Liver (tissue), 8 donors: ENCODE measurements at regions not wholly inside any gene's neighbourhood (a gene's known extent, or its start where the extent isn't known, plus 50 kb on each side); places are given as distances from the start of the nearest gene placed in this dataset.

Source experiments
- DNase-seq: peaks from one replicate; pipeline ENCODE4 v3.0.0-alpha.2; 2017; ENCODE audit warnings: low spot score
- H3K27ac ChIP-seq, 2 donors: one replicate each; pipeline ENCODE4 v1.7.0; 2013; ENCODE audit warnings: inconsistent platforms in 2 of 2, low read length in 2 of 2, control low read depth in 1 of 2, low read depth in 1 of 2, mild to moderate bottlenecking in 1 of 2
- H3K27me3 ChIP-seq, 4 donors: one replicate each; pipeline versions ENCODE4 v1.6.1 to v1.7.0; 2013; ENCODE audit warnings: low read length in 3 of 4, inconsistent platforms in 1 of 4, mild to moderate bottlenecking in 1 of 4, moderate library complexity in 1 of 4; ENCODE audit not compliant: control insufficient read depth in 4 of 4, insufficient read depth in 4 of 4
- H3K36me3 ChIP-seq, 4 donors: one replicate each; pipeline versions ENCODE4 v1.6.1 to v1.7.0; 2013; ENCODE audit warnings: low read length in 3 of 4, mild to moderate bottlenecking in 3 of 4, low read depth in 1 of 4, moderate library complexity in 1 of 4; ENCODE audit not compliant: control insufficient read depth in 4 of 4, insufficient read depth in 3 of 4
- H3K4me1 ChIP-seq, 4 donors: one replicate each; pipeline versions ENCODE4 v1.6.1 to v1.7.0; 2013; ENCODE audit warnings: low read length in 3 of 4, mild to moderate bottlenecking in 3 of 4, moderate library complexity in 1 of 4; ENCODE audit not compliant: control insufficient read depth in 4 of 4, insufficient read depth in 4 of 4
- H3K4me3 ChIP-seq, 3 donors: one replicate each; pipeline versions ENCODE4 v1.6.1 to v1.7.0; 2013; ENCODE audit warnings: low read length in 3 of 3, control low read depth in 1 of 3, low read depth in 1 of 3, mild to moderate bottlenecking in 1 of 3
- H3K9ac ChIP-seq, 2 donors: one replicate each; pipeline ENCODE4 v1.7.0; 2013; ENCODE audit warnings: low read length in 2 of 2, mild to moderate bottlenecking in 2 of 2, moderate library complexity in 2 of 2, control low read depth in 1 of 2, low read depth in 1 of 2
- H3K9me3 ChIP-seq, 4 donors: one replicate each; pipeline versions ENCODE4 v1.6.1 to v1.7.0; 2013; ENCODE audit warnings: low read length in 3 of 4; ENCODE audit not compliant: control insufficient read depth in 4 of 4
- CTCF ChIP-seq: fragments of 150-350 bp; IDR thresholded peaks from 2 replicates; pipeline ENCODE4 v1.5.1; 2017; ENCODE audit warnings: improper control_type of control experiment, low read depth, low read length; ENCODE audit not compliant: missing input control
- FOXA2 ChIP-seq: IDR thresholded peaks from 2 replicates; pipeline ENCODE4 v1.6.1; 2016; ENCODE audit warnings: antibody characterized with exemption
- JUND ChIP-seq, 2 donors: IDR thresholded peaks; 2 replicates each; pipeline ENCODE4 v1.6.1; 2016; ENCODE audit warnings: antibody characterized with exemption in 2 of 2
- MAX ChIP-seq: IDR thresholded peaks from 2 replicates; pipeline ENCODE4 v1.6.1; 2016; ENCODE audit warnings: antibody characterized with exemption
- RXRA ChIP-seq, 2 donors: IDR thresholded peaks; 2 replicates each; pipeline ENCODE4 v1.6.1; 2017 to 2018; ENCODE audit warnings: antibody characterized with exemption in 2 of 2, mild to moderate bottlenecking in 1 of 2
- SP1 ChIP-seq: IDR thresholded peaks from 2 replicates; pipeline ENCODE4 v1.6.1; 2018; ENCODE audit warnings: antibody characterized with exemption, mild to moderate bottlenecking
- TAF1 ChIP-seq: conservative IDR thresholded peaks from 2 replicates; pipeline ENCODE4 v1.6.1; 2016; ENCODE audit warnings: antibody characterized with exemption, mild to moderate bottlenecking
- YY1 ChIP-seq: IDR thresholded peaks from 2 replicates; pipeline ENCODE4 v1.6.1; 2016; ENCODE audit warnings: antibody characterized with exemption, mild to moderate bottlenecking
- WGBS: extraction: QIAGEN DNeasy Blood & Tissue Kit; methylation state at CpG from one replicate; pipeline ENCODE4 v1.1.7; 2013; 5-methylcytosine and 5-hydroxymethylcytosine counted together
- TF ChIP-seq, protein P1 (sequence below): IDR thresholded peaks from 2 replicates; pipeline ENCODE4 v1.6.1; 2016; ENCODE audit warnings: antibody characterized with exemption
- TF ChIP-seq, protein P2 (sequence below): IDR thresholded peaks from 2 replicates; pipeline ENCODE4 v1.6.1; 2016; ENCODE audit warnings: antibody characterized with exemption
- donor health status: healthy.
- donor health status: healthy.
- donor health status: healthy.
- donor health status: healthy.
- donor health status: healthy.

DNA sequence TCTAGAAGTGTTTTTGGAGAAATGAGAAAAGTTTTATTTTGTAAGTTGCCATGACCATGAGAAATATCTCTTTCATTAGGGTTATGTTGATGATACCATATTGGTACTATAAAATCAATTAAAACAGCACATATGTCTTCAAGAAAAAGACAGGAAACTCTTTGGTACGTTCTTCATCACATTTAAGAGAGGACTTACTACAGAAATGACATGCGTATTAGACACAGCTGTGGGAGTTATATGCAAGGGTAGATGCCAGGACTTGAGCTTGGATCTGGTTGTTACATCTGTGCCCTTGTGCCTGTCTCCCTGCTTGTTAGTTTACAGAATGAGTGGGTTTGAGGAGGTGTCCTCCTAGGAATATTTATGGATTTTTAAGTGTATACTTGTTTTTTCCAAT, 103.4 kb upstream of the P2RY1 start:
- Histone ChIP-seq H3K4me1 (no peaks in the 10 kb centered on the region), H3K27me3 (no peaks in the 10 kb centered on the region), H3K4me3 (no peak overlapping the region), H3K9ac (no peak overlapping the region), H3K36me3 (no peaks in the 10 kb centered on the region), H3K27ac (no peak overlapping the region), H3K9me3 (no peaks in the 10 kb centered on the region)
- 92% methylated on average over 2 of the region's 2 CpGs for WGBS
- DNase-seq, result no peak
- TF ChIP-seq SP1 (no peak), TAF1 (no peak), JUND (IDR thresholded peaks at IDR 0.05) (no peak), FOXA2 (no peak)
- TF ChIP-seq, protein P1, sequence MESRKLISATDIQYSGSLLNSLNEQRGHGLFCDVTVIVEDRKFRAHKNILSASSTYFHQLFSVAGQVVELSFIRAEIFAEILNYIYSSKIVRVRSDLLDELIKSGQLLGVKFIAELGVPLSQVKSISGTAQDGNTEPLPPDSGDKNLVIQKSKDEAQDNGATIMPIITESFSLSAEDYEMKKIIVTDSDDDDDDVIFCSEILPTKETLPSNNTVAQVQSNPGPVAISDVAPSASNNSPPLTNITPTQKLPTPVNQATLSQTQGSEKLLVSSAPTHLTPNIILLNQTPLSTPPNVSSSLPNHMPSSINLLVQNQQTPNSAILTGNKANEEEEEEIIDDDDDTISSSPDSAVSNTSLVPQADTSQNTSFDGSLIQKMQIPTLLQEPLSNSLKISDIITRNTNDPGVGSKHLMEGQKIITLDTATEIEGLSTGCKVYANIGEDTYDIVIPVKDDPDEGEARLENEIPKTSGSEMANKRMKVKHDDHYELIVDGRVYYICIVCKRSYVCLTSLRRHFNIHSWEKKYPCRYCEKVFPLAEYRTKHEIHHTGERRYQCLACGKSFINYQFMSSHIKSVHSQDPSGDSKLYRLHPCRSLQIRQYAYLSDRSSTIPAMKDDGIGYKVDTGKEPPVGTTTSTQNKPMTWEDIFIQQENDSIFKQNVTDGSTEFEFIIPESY, result no peak

DNA sequence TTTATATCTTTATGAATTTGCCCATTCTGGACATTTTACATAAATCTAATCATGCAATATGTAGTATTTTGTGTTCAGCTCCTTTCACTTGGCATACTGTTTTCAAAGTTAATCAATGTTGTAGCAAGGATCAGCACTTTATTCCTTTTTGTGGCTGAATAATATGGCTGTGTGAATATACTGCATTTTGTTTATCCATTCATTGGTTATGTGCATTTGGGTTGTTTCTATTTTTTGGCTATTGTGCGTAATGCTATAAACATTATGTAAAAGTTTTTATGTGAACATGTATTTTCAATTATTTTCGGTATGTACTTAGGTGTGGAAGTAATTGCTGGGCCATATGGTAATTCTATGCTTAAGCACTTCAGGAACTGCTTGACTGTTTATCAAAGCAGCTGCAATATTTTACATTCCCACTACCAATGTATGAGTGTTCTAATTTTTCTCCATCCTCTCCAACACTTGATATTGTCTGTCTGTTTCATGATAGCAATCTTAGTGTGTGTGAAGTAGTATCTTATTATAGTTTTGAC, 101.3 kb upstream of the P2RY1 start:
- 93% methylated on average over 2 of the region's 2 CpGs for WGBS
- no peaks in the 10 kb centered on the region for H3K4me1 ChIP-seq
- no peak for DNase-seq
- no peaks in the 10 kb centered on the region for H3K9me3 ChIP-seq
- no peak overlapping the region for H3K4me3 ChIP-seq
- no peak overlapping the region for H3K9ac ChIP-seq
- TF ChIP-seq MAX, result no peak
- no peaks in the 10 kb centered on the region for H3K27me3 ChIP-seq
- no peaks in the 10 kb centered on the region for H3K36me3 ChIP-seq
- H3K27ac ChIP-seq, result no peak overlapping the region

- TF ChIP-seq, protein P2, sequence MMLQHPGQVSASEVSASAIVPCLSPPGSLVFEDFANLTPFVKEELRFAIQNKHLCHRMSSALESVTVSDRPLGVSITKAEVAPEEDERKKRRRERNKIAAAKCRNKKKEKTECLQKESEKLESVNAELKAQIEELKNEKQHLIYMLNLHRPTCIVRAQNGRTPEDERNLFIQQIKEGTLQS, result no peak
- TF ChIP-seq, protein P1, result no peak
- TF ChIP-seq RXRA (IDR thresholded peaks at IDR 0.05) (no peak), YY1 (no peak), CTCF (no peak)
- Histone ChIP-seq H3K4me3 (no peak overlapping the region), H3K9me3 (no peaks in the 10 kb centered on the region), H3K27ac (no peak overlapping the region), H3K4me1 (no peaks in the 10 kb centered on the region), H3K27me3 (no peaks in the 10 kb centered on the region), H3K9ac (no peak overlapping the region), H3K36me3 (no peaks in the 10 kb centered on the region)
- 67% methylated on average over 6 of the region's 6 CpGs for WGBS
- DNase-seq, result no peak
Observed at GRCh38 chr3:152737021-152737908, 97.7 kb upstream of the P2RY1 start.
